DOHH2 (cell line): ENCODE measurements at regions not wholly inside any gene's neighbourhood (a gene's known extent, or its start where the extent isn't known, plus 50 kb on each side); places are given as distances from the start of the nearest gene placed in this dataset.

Experiments used
- EZH2phosphoT487 ChIP-seq: fragments of 200-600 bp; sonication (generic); IDR thresholded peaks from 2 replicates; pipeline ENCODE4 v1.6.1; 2017; ENCODE audit warnings: borderline replicate concordance, mild to moderate bottlenecking, antibody characterized with exemption, low read length, moderate library complexity, mixed read lengths
- TF ChIP-seq, protein P1 (sequence below): fragments of 200-600 bp; sonication (generic); IDR thresholded peaks from one replicate; pipeline ENCODE4 v1.5.1; 2014; ENCODE audit warnings: antibody characterized with exemption, mild to moderate bottlenecking, low read depth, low read length; ENCODE audit not compliant: poor library complexity, severe bottlenecking

DNA sequence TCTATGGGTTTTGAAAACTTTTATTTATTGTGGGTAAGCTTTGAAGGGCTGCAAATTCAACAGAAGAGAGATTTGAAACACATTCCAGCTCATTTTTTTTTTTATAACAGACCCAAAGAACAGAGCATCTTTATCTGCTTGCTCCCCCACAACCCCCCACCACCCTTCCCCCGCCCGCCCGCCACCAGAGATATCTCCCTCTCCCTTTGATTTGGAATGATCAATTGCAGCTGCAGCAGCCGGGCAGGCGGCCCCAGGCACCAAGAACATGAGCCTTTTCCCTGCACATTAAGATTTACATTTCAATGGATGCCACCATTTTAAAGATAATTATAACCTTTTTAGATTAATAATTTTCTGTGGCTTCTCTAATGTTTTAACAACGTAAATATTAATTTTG, 510.9 kb downstream of the ZNF608 start:
- TF ChIP-seq, protein P1, sequence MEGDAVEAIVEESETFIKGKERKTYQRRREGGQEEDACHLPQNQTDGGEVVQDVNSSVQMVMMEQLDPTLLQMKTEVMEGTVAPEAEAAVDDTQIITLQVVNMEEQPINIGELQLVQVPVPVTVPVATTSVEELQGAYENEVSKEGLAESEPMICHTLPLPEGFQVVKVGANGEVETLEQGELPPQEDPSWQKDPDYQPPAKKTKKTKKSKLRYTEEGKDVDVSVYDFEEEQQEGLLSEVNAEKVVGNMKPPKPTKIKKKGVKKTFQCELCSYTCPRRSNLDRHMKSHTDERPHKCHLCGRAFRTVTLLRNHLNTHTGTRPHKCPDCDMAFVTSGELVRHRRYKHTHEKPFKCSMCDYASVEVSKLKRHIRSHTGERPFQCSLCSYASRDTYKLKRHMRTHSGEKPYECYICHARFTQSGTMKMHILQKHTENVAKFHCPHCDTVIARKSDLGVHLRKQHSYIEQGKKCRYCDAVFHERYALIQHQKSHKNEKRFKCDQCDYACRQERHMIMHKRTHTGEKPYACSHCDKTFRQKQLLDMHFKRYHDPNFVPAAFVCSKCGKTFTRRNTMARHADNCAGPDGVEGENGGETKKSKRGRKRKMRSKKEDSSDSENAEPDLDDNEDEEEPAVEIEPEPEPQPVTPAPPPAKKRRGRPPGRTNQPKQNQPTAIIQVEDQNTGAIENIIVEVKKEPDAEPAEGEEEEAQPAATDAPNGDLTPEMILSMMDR: no peak
- TF ChIP-seq EZH2phosphoT487: no peak
